Glutamatergic neuron (in vitro differentiated cells): ENCODE measurements at regions not wholly inside any gene's neighbourhood (a gene's known extent, or its start where the extent isn't known, plus 50 kb on each side); places are given as distances from the start of the nearest gene placed in this dataset.

Source experiments
- DNase-seq: peaks from one replicate; pipeline ENCODE4 v3.0.0; 2022
- H3K27ac Mint-ChIP-seq: one replicate; pipeline ENCODE4 v1.8.0; 2020; ENCODE audit warnings: mild to moderate bottlenecking, mixed read lengths, inconsistent platforms; ENCODE audit not compliant: unreplicated experiment
- H3K27me3 Mint-ChIP-seq: one replicate; pipeline ENCODE4 v1.8.0; 2020; ENCODE audit warnings: mild to moderate bottlenecking, moderate library complexity, mixed read lengths, inconsistent platforms; ENCODE audit not compliant: unreplicated experiment
- H3K36me3 Mint-ChIP-seq: one replicate; pipeline ENCODE4 v1.8.0; 2020; ENCODE audit warnings: mild to moderate bottlenecking, mixed read lengths, inconsistent platforms; ENCODE audit not compliant: unreplicated experiment
- H3K4me1 Mint-ChIP-seq: one replicate; pipeline ENCODE4 v1.8.0; 2020; ENCODE audit warnings: mild to moderate bottlenecking, low read depth, mixed read lengths, inconsistent platforms; ENCODE audit not compliant: unreplicated experiment
- H3K4me3 Mint-ChIP-seq: one replicate; pipeline ENCODE4 v1.8.0; 2020; ENCODE audit warnings: mild to moderate bottlenecking, mixed read lengths, inconsistent platforms; ENCODE audit not compliant: unreplicated experiment
- H3K9me3 Mint-ChIP-seq: one replicate; pipeline ENCODE4 v1.8.0; 2020; ENCODE audit warnings: mild to moderate bottlenecking, moderate library complexity, mixed read lengths, inconsistent platforms; ENCODE audit not compliant: unreplicated experiment
- CTCF ChIP-seq: fragments of 200-600 bp; sonication (generic); IDR thresholded peaks from one replicate; pipeline ENCODE4 v1.5.0; 2021; ENCODE audit not compliant: partially characterized antibody, unreplicated experiment

GRCh38 chr15:87573039-87573438 lies 683.5 kb downstream of the NTRK3 start:
- Mint-ChIP-seq H3K27ac (no peak overlapping the region), H3K9me3 (no peaks in the 10 kb centered on the region), H3K27me3 (no peaks in the 10 kb centered on the region), H3K4me1 (peaks cover 2% of the 10 kb centered on the region), H3K36me3 (no peaks in the 10 kb centered on the region), H3K4me3 (no peak overlapping the region)
- TF ChIP-seq CTCF = no peak
- no peak for DNase-seq

GRCh38 chr15:87572381-87572910 lies 684.1 kb downstream of the NTRK3 start:
- H3K4me3 Mint-ChIP-seq = no peak overlapping the region
- DNase-seq = no peak

GRCh38 chr15:87570206-87570605 lies 686.3 kb downstream of the NTRK3 start:
- no peak for DNase-seq

More at GRCh38 chr15:87572381-87572910, 684.1 kb downstream of the NTRK3 start:
- Mint-ChIP-seq H3K9me3 (no peaks in the 10 kb centered on the region), H3K4me1 (peaks cover 2% of the 10 kb centered on the region), H3K27ac (no peak overlapping the region), H3K36me3 (no peaks in the 10 kb centered on the region), H3K27me3 (no peaks in the 10 kb centered on the region)
- TF ChIP-seq CTCF = no peak

GRCh38 chr15:87569581-87569980 lies 687.0 kb downstream of the NTRK3 start:
- Mint-ChIP-seq H3K27me3 (no peaks in the 10 kb centered on the region), H3K36me3 (no peaks in the 10 kb centered on the region), H3K27ac (no peak overlapping the region), H3K9me3 (peaks cover 2% of the 10 kb centered on the region), H3K4me3 (no peak overlapping the region), H3K4me1 (peaks cover 3% of the 10 kb centered on the region)
- DNase-seq = no peak
- no peak for TF ChIP-seq CTCF

More at GRCh38 chr15:87570206-87570605, 686.3 kb downstream of the NTRK3 start:
- Mint-ChIP-seq H3K9me3 (no peaks in the 10 kb centered on the region), H3K36me3 (no peaks in the 10 kb centered on the region), H3K4me3 (no peak overlapping the region), H3K4me1 (peaks cover 2% of the 10 kb centered on the region), H3K27me3 (no peaks in the 10 kb centered on the region), H3K27ac (no peak overlapping the region)
- TF ChIP-seq CTCF = no peak

GRCh38 chr15:87567406-87568030 lies 689.0 kb downstream of the NTRK3 start:
- H3K27me3 Mint-ChIP-seq = no peaks in the 10 kb centered on the region
- H3K9me3 Mint-ChIP-seq = peaks cover 2% of the 10 kb centered on the region
- no peak for DNase-seq
- H3K4me3 Mint-ChIP-seq = no peak overlapping the region
- H3K4me1 Mint-ChIP-seq = peaks cover 10% of the 10 kb centered on the region
- H3K36me3 Mint-ChIP-seq = no peaks in the 10 kb centered on the region
- H3K27ac Mint-ChIP-seq = no peak overlapping the region
- no peak for TF ChIP-seq CTCF
